Peyer's patch (tissue), 4 donors: ENCODE measurements at regions not wholly inside any gene's neighbourhood (a gene's known extent, or its start where the extent isn't known, plus 50 kb on each side); places are given as distances from the start of the nearest gene placed in this dataset.

Experiments
- DNase-seq, 3 donors: peaks; one replicate each; pipeline ENCODE4 v3.0.0-alpha.2; 2017 to 2019
- H3K27ac ChIP-seq, 4 donors: fragments of 200-600 bp; sonication (generic); one replicate each; pipeline ENCODE4 v1.5.1; 2016 to 2019
- H3K27me3 ChIP-seq, 2 donors: fragments of 200-600 bp; sonication (generic); one replicate each; pipeline ENCODE4 v1.5.1; 2019
- H3K36me3 ChIP-seq, 3 donors: fragments of 200-600 bp; sonication (generic); one replicate each; pipeline ENCODE4 v1.5.1; 2016 to 2019
- H3K4me1 ChIP-seq, 4 donors: fragments of 200-600 bp; sonication (generic); one replicate each; pipeline ENCODE4 v1.5.1; 2016 to 2019
- H3K4me3 ChIP-seq, 4 donors: fragments of 200-600 bp; sonication (generic); 1 replicate in 3 of 4; 2 replicates in 1 of 4; pipeline ENCODE4 v1.5.1; 2016 to 2019; ENCODE audit warnings: mild to moderate bottlenecking in 1 of 4
- H3K9me3 ChIP-seq, 4 donors: fragments of 200-600 bp; sonication (generic); one replicate each; pipeline ENCODE4 v1.5.1; 2016 to 2019; ENCODE audit warnings: mild to moderate bottlenecking in 1 of 4
- POLR2A ChIP-seq, 2 donors: fragments of 450-650 bp; IDR thresholded peaks; one replicate each; pipeline ENCODE4 v1.5.1; 2017; ENCODE audit warnings: antibody characterized with exemption in 2 of 2, mild to moderate bottlenecking in 2 of 2, moderate library complexity in 2 of 2
- TF ChIP-seq, protein P1 (sequence below), 6 experiments: fragments of 450-650 bp in 4 of 6; fragments of 200-600 bp in 2 of 6; sonication (generic) in 1 of 6; IDR thresholded peaks; one replicate each; pipeline ENCODE4 v1.5.1; 2017 to 2019; ENCODE audit warnings: antibody characterized with exemption in 6 of 6, mild to moderate bottlenecking in 3 of 6, moderate library complexity in 1 of 6

DNA sequence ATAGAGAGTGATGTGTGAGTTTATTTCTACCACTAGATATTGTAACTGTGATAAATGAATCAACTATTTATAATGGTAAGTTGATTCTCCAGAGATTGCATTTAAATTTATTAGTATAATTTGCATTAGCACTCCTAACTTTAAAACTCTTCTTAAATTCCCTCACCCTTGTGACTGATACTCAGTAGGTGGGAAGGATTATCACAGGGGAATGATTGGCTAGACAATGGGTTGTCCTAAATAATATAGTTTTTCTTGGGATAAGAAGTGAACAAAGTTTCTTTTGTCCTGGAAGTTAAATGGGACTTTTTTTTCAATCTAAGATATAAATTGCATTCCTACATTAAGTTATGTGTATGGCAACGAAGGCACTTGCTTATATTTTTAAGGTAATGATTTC is 169.2 kb upstream of the PITX2 start:
- no peaks in the 10 kb centered on the region for H3K27me3 ChIP-seq
- H3K4me3 ChIP-seq, result no peak overlapping the region
- H3K27ac ChIP-seq, result no peak overlapping the region
- DNase-seq, result no peak
- no peaks in the 10 kb centered on the region for H3K4me1 ChIP-seq
- H3K9me3 ChIP-seq, result no peaks in the 10 kb centered on the region
- H3K36me3 ChIP-seq, result no peaks in the 10 kb centered on the region
- TF ChIP-seq, protein P1, sequence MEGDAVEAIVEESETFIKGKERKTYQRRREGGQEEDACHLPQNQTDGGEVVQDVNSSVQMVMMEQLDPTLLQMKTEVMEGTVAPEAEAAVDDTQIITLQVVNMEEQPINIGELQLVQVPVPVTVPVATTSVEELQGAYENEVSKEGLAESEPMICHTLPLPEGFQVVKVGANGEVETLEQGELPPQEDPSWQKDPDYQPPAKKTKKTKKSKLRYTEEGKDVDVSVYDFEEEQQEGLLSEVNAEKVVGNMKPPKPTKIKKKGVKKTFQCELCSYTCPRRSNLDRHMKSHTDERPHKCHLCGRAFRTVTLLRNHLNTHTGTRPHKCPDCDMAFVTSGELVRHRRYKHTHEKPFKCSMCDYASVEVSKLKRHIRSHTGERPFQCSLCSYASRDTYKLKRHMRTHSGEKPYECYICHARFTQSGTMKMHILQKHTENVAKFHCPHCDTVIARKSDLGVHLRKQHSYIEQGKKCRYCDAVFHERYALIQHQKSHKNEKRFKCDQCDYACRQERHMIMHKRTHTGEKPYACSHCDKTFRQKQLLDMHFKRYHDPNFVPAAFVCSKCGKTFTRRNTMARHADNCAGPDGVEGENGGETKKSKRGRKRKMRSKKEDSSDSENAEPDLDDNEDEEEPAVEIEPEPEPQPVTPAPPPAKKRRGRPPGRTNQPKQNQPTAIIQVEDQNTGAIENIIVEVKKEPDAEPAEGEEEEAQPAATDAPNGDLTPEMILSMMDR (IDR thresholded peaks at IDR 0.05), result no peak
- no peak for TF ChIP-seq POLR2A (IDR thresholded peaks at IDR 0.05)

DNA sequence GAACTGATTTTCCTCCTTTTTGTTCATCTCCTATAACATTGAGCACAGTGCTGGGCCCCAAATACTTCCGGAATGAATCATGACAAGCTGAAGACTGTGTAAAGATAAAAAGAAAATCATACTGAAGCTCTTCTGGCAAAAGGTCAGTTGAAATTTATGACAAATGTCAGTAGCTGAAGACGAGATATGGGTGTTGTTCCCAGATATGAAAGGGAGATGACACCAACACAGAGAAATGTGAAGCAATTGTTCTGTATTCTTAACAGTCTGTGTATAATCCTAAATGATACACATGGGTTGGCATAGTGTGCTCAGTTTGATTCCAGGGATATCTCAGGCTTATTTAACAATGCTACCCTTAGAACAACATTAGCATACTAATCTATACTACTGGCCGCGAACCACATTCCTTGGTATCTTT is 170.5 kb upstream of the PITX2 start:
- Histone ChIP-seq H3K9me3 (no peaks in the 10 kb centered on the region), H3K4me1 (peaks cover 0 to 3% (median 0%) of the 10 kb centered on the region in 4 donors), H3K36me3 (no peaks in the 10 kb centered on the region), H3K4me3 (no peak overlapping the region), H3K27ac (no peak overlapping the region), H3K27me3 (no peaks in the 10 kb centered on the region)
- no peak for DNase-seq
- TF ChIP-seq, protein P1 (IDR thresholded peaks at IDR 0.05), result no peak
- no peak for TF ChIP-seq POLR2A (IDR thresholded peaks at IDR 0.05)

DNA sequence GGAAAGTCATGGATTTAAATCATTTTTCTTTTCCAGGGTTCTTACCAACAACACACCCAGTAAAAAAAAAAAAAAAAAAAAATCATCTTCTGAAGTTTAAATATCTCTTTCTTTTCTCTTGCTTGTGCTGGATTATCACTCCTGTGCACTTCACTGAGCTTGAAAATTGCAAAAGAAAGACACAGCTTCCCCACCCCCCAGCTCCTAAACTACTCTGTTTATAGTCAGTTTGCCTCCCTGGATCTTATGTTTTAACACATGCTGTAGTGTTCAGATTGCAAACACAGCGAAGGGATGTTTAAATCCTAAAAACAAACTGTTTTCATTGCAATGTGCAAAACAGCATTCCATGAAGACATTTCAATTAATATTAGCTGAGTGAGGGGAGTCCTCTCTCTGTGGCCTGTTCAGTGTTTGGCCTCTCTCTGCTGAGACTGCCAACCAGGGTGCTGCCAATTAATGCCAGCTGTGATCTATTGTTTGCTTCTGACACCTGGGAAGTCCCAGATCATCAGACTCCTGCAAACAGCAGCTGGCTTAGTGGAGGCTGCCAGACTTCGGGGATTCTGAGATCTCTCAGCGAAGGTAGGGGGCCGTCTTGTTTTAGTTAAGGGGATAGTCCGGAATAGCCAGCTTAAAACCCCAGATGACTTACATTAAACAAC is 171.1 kb upstream of the PITX2 start:
- DNase-seq, result no peak
- Histone ChIP-seq H3K4me3 (no peak overlapping the region), H3K36me3 (no peaks in the 10 kb centered on the region), H3K27me3 (no peaks in the 10 kb centered on the region), H3K9me3 (no peaks in the 10 kb centered on the region), H3K27ac (no peak overlapping the region), H3K4me1 (peaks cover 0 to 7% (median 0%) of the 10 kb centered on the region in 4 donors)
- TF ChIP-seq, protein P1 (IDR thresholded peaks at IDR 0.05), result no peak
- TF ChIP-seq POLR2A (IDR thresholded peaks at IDR 0.05), result no peak

DNA sequence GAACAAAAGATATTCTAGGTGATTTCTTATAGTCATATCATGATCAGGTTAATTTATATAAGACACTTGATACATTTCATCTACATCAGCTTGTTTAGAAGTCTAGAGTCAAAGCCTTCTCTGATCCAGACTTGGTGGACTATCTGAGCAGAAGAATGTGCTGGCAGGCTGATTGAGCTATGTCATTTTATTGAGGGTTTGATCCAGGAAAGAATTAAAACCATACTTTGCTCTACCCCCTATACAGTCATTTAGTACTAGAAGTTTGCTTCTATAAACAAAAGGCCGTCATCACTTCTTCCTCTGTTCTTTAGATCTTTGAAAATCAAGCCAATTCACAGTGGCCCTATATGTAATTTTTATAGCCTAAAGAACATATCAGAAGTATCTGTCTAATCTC is 173.1 kb upstream of the PITX2 start:
- Histone ChIP-seq H3K27ac (no peak overlapping the region), H3K4me3 (no peak overlapping the region), H3K4me1 (peaks cover 0 to 7% (median 0%) of the 10 kb centered on the region in 4 donors), H3K9me3 (no peaks in the 10 kb centered on the region), H3K36me3 (no peaks in the 10 kb centered on the region), H3K27me3 (no peaks in the 10 kb centered on the region)
- no peak for DNase-seq
- no peak for TF ChIP-seq POLR2A (IDR thresholded peaks at IDR 0.05)
- TF ChIP-seq, protein P1 (IDR thresholded peaks at IDR 0.05), result no peak

DNA sequence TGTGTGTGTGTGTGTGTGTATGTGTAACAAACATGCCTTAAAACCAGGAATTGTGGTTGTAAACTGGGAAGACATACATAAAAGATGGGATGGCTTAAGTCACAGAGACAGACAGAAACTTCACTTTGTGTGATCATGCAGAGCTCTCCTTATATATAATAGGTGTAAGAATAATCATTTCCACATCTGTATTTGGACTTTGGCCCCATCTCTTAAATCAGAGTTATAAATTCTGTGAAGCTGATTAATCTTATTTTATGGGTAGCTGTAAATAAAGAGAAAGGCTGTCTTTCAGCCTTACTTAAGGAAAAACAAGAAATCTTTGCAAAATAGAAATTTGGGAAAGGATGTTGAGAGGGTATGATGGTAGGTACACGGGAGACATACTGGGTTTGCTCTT is 174.6 kb upstream of the PITX2 start:
- Histone ChIP-seq H3K4me3 (no peak overlapping the region), H3K9me3 (no peaks in the 10 kb centered on the region), H3K27me3 (no peaks in the 10 kb centered on the region), H3K27ac (no peak overlapping the region), H3K4me1 (peaks cover 0 to 7% (median 0%) of the 10 kb centered on the region in 4 donors), H3K36me3 (no peaks in the 10 kb centered on the region)
- DNase-seq, result no peak
- TF ChIP-seq POLR2A (IDR thresholded peaks at IDR 0.05), result no peak
- TF ChIP-seq, protein P1 (IDR thresholded peaks at IDR 0.05), result no peak
